ENCODE measurements at regions not wholly inside any gene's neighbourhood (a gene's known extent, or its start where the extent isn't known, plus 50 kb on each side); places are given as distances from the start of the nearest gene placed in this dataset.

- TF ChIP-seq POLR2A (IDR thresholded peaks at IDR 0.05; ENCODE audit: low read length) (no peak), GATA1 (IDR thresholded peaks at IDR 0.05; ENCODE audit: low read depth, low read length) (no peak)
- DNase-seq = no peak
Measured at GRCh38 chr5:56580864-56581263, 234.5 kb upstream of the MAP3K1 start.

GRCh38 chr5:56575821-56576220 lies 239.5 kb upstream of the MAP3K1 start:
- no peak for DNase-seq

GRCh38 chr5:56574778-56575177 lies 240.6 kb upstream of the MAP3K1 start:
- TF ChIP-seq GATA1 (IDR thresholded peaks at IDR 0.05; ENCODE audit: low read depth, low read length) = no peak
- TF ChIP-seq POLR2A (IDR thresholded peaks at IDR 0.05; ENCODE audit: low read length) = no peak
- DNase-seq = no peak

More at GRCh38 chr5:56575821-56576220, 239.5 kb upstream of the MAP3K1 start:
- no peak for TF ChIP-seq GATA1 (IDR thresholded peaks at IDR 0.05; ENCODE audit: low read depth, low read length)
- TF ChIP-seq POLR2A (IDR thresholded peaks at IDR 0.05; ENCODE audit: low read length) = no peak

GRCh38 chr5:56569566-56569965 lies 245.8 kb upstream of the MAP3K1 start:
- TF ChIP-seq GATA1 (IDR thresholded peaks at IDR 0.05; ENCODE audit: low read depth, low read length) (no peak), POLR2A (IDR thresholded peaks at IDR 0.05; ENCODE audit: low read length) (no peak)
- no peak for DNase-seq

- TF ChIP-seq POLR2A (IDR thresholded peaks at IDR 0.05; ENCODE audit: low read length) (no peak), GATA1 (IDR thresholded peaks at IDR 0.05; ENCODE audit: low read depth, low read length) (no peak)
- DNase-seq = no peak
Measured at GRCh38 chr5:56569076-56569475, 246.3 kb upstream of the MAP3K1 start.

- DNase-seq = no peak
- TF ChIP-seq POLR2A (IDR thresholded peaks at IDR 0.05; ENCODE audit: low read length) (no peak), GATA1 (IDR thresholded peaks at IDR 0.05; ENCODE audit: low read depth, low read length) (no peak)
Measured at GRCh38 chr5:56567278-56567677, 248.1 kb upstream of the MAP3K1 start.

GRCh38 chr5:56566374-56567249 lies 248.7 kb upstream of the MAP3K1 start:
- no peak for DNase-seq
- TF ChIP-seq GATA1 (IDR thresholded peaks at IDR 0.05; ENCODE audit: low read depth, low read length) = no peak
- TF ChIP-seq POLR2A (IDR thresholded peaks at IDR 0.05; ENCODE audit: low read length) = no peak

GRCh38 chr5:56565644-56566043 lies 249.7 kb upstream of the MAP3K1 start:
- DNase-seq = no peak
- no peak for TF ChIP-seq GATA1 (IDR thresholded peaks at IDR 0.05; ENCODE audit: low read depth, low read length)

- DNase-seq = no peak
- TF ChIP-seq POLR2A (IDR thresholded peaks at IDR 0.05; ENCODE audit: low read length) (no peak), GATA1 (IDR thresholded peaks at IDR 0.05; ENCODE audit: low read depth, low read length) (no peak)
Measured at GRCh38 chr5:56565283-56565615, 250.1 kb upstream of the MAP3K1 start.

GRCh38 chr5:56564541-56565282 lies 250.6 kb upstream of the MAP3K1 start:
- no peak for DNase-seq
- TF ChIP-seq GATA1 (IDR thresholded peaks at IDR 0.05; ENCODE audit: low read depth, low read length) (no peak), POLR2A (IDR thresholded peaks at IDR 0.05; ENCODE audit: low read length) (no peak)

GRCh38 chr5:56561455-56561854 lies 253.9 kb upstream of the MAP3K1 start:
- DNase-seq = no peak
- TF ChIP-seq GATA1 (IDR thresholded peaks at IDR 0.05; ENCODE audit: low read depth, low read length) (no peak), POLR2A (IDR thresholded peaks at IDR 0.05; ENCODE audit: low read length) (no peak)

GRCh38 chr5:56558131-56558745 lies 257.1 kb upstream of the MAP3K1 start:
- DNase-seq = no peak
- TF ChIP-seq GATA1 (IDR thresholded peaks at IDR 0.05; ENCODE audit: low read depth, low read length) (no peak), POLR2A (IDR thresholded peaks at IDR 0.05; ENCODE audit: low read length) (no peak)

GRCh38 chr5:56557198-56557597 lies 258.2 kb upstream of the MAP3K1 start:
- DNase-seq = no peak
- TF ChIP-seq POLR2A (IDR thresholded peaks at IDR 0.05; ENCODE audit: low read length) = no peak
- TF ChIP-seq GATA1 (IDR thresholded peaks at IDR 0.05; ENCODE audit: low read depth, low read length) = no peak

GRCh38 chr5:56552612-56553268 lies 262.6 kb upstream of the MAP3K1 start:
- TF ChIP-seq GATA1 (IDR thresholded peaks at IDR 0.05; ENCODE audit: low read depth, low read length) (no peak), POLR2A (IDR thresholded peaks at IDR 0.05; ENCODE audit: low read length) (no peak)
- DNase-seq = no peak

Measured in erythroblast (primary cell).